ENCODE measurements at regions not wholly inside any gene's neighbourhood (a gene's known extent, or its start where the extent isn't known, plus 50 kb on each side); places are given as distances from the start of the nearest gene placed in this dataset.

DNA sequence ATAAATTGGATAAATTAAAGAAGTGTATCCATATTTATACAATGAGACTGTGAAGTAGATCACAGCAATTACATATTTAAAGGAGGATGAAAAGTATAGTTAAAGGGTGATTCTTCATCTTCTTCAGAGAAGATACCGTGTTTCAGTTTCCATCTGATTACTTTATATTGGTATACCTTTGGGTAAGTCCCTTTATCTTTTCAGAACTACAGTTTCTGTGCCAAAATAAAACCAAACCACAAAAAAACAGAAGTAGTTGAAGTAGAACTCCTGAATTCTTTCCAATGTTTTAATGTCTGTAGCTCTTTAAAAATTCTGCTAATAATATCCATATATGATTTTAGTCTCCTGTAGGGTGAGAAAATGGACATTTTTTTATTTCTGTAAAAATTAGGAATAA, 231.2 kb upstream of the LINC00305 start:
- TF ChIP-seq, protein P1, sequence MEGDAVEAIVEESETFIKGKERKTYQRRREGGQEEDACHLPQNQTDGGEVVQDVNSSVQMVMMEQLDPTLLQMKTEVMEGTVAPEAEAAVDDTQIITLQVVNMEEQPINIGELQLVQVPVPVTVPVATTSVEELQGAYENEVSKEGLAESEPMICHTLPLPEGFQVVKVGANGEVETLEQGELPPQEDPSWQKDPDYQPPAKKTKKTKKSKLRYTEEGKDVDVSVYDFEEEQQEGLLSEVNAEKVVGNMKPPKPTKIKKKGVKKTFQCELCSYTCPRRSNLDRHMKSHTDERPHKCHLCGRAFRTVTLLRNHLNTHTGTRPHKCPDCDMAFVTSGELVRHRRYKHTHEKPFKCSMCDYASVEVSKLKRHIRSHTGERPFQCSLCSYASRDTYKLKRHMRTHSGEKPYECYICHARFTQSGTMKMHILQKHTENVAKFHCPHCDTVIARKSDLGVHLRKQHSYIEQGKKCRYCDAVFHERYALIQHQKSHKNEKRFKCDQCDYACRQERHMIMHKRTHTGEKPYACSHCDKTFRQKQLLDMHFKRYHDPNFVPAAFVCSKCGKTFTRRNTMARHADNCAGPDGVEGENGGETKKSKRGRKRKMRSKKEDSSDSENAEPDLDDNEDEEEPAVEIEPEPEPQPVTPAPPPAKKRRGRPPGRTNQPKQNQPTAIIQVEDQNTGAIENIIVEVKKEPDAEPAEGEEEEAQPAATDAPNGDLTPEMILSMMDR (IDR thresholded peaks at IDR 0.05) = no peak
- TF ChIP-seq POLR2A (IDR thresholded peaks at IDR 0.05) = no peak
